ENCODE measurements at regions not wholly inside any gene's neighbourhood (a gene's known extent, or its start where the extent isn't known, plus 50 kb on each side); places are given as distances from the start of the nearest gene placed in this dataset.
"Not testable (repeated sequence)": the region's sequence is repeated elsewhere in the genome, so short reads cannot be mapped to it uniquely, and the experiment has no call there.

DNA sequence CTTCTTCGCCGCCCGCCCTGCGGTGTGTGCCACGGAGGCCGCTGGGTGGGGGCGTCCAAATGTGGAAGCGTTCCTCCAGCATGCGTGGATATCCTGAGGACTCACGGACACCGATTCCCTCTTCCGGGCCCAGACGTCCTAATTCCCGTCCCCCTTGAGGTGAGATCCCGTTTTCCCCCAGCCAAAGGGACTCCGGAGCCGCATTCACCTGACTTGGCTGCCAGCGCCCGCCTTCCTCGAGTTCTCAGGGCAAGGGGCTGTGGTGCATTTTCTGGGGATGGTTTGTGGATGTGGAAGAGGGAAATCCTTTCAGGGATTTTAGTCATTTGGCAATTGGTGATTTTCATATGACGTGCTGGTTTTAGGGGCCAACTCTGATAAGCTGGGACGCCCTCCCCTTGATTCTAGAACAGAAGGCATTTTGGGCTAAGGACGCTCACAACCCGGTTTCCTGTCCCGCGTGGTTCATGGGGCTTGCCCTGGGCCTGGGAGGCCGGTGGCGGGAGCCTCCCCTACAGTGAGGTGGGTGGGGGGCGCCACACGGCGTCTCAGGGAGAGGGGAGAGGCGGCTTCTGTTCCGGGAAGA lies 165.4 kb downstream of the ACTR3B start:
- TF ChIP-seq, protein P1, sequence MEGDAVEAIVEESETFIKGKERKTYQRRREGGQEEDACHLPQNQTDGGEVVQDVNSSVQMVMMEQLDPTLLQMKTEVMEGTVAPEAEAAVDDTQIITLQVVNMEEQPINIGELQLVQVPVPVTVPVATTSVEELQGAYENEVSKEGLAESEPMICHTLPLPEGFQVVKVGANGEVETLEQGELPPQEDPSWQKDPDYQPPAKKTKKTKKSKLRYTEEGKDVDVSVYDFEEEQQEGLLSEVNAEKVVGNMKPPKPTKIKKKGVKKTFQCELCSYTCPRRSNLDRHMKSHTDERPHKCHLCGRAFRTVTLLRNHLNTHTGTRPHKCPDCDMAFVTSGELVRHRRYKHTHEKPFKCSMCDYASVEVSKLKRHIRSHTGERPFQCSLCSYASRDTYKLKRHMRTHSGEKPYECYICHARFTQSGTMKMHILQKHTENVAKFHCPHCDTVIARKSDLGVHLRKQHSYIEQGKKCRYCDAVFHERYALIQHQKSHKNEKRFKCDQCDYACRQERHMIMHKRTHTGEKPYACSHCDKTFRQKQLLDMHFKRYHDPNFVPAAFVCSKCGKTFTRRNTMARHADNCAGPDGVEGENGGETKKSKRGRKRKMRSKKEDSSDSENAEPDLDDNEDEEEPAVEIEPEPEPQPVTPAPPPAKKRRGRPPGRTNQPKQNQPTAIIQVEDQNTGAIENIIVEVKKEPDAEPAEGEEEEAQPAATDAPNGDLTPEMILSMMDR (IDR thresholded peaks at IDR 0.05; ENCODE audit: extremely low read depth, missing control alignments) = no peak
- DNase-seq (ENCODE audit: low spot score) = peak; percentile 32

DNA sequence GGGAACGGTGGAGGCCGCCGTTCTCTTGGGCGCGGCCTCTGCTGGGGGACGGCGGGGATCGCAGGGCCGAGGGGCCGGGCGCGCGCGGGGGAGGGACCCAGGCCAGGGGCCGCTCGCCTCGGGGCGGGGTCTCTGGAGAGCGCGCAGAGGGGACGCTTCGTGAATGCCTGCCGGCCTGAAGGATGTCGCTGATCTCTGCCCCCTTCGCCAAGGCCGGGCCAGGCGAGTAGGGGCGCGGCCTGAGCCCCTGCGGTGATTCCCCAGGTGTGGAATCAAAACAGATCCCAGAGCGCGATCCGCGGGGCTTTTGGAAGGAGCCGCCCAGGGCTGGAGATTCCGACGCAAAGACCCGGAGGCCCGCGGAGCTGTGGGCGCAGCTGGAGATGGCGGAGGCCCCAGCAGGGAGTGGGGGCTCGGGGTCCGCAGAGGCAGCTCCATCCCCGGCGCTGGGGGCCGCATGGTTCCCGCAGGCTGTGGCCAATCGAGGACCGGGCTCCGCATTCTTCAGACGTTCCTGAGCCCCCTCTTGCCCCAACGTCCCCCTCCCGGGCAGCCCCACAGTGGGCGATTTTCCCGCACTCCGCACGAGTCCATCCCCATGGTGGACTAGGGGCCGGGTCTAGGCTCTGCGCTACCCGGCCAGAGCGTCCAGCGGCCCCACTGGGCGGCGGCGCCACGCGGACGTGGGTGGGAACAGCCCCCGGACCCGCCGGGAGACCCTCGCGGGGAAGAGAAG lies 166.0 kb downstream of the ACTR3B start:
- no peak for DNase-seq (ENCODE audit: low spot score)
- TF ChIP-seq, protein P1 (IDR thresholded peaks at IDR 0.05; ENCODE audit: extremely low read depth, missing control alignments) = no peak

DNA sequence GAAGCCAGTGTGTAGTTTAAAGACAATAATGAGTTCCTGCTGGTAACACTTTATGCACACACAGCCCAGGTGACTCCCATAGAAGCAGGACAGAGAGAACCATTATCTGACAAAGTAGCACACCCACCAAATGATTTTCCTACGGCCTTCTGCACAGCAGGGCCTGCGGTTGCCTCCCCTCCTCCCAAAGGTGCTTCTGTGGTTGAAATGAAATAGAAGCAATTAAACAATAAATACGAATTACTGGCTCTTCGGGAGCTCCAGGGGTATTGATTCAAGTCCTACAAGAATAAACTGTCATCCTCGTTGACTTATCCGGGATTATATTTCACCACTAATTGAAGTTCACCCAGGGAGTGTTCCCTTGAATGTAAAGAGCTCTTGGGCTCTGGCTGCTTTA lies 172.1 kb downstream of the ACTR3B start:
- DNase-seq (ENCODE audit: low spot score) = no peak
- TF ChIP-seq, protein P1 (IDR thresholded peaks at IDR 0.05; ENCODE audit: extremely low read depth, missing control alignments) = no peak

DNA sequence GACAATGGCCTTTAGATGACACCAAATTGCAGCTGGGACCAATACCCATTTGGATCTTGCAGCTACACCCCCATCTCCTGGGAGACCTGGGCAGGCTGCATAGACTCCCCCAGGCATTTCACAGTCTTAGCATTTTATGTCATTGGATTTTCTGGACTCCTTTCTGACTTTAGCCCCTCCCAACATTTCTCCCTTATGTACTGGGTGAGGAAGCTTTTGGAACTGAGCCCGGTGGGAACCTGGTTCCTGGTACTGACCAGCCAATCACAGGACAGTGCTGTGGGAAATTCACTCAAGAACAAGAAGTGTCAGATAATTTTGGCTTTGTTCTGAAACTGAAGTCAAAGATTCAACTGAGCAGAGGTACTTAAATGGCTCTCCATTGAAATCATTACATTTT lies 177.7 kb downstream of the ACTR3B start:
- no peak for DNase-seq (ENCODE audit: low spot score)
- TF ChIP-seq, protein P1 (IDR thresholded peaks at IDR 0.05; ENCODE audit: extremely low read depth, missing control alignments) = no peak

DNA sequence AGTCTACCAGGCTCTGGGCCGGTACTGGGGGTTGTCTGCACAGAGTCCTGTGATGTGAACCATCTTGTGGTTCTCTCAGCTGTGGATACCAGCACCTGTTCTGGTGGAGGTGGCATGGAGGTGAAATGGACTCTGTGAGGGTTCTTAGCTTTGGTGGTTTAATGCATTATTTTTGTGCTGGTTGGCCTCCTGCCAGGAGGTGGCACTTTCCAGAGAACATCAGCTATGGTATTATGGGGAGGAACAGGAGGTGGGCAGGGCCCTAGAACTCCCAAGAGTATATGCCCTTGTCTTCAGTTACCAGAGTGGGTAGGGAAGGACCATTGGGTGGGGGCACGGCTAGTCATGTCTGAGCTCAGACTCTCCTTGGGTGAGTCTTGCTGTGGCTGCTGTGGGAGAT lies 187.1 kb downstream of the ACTR3B start:
- not testable (repeated sequence) for DNase-seq (ENCODE audit: low spot score)

DNA sequence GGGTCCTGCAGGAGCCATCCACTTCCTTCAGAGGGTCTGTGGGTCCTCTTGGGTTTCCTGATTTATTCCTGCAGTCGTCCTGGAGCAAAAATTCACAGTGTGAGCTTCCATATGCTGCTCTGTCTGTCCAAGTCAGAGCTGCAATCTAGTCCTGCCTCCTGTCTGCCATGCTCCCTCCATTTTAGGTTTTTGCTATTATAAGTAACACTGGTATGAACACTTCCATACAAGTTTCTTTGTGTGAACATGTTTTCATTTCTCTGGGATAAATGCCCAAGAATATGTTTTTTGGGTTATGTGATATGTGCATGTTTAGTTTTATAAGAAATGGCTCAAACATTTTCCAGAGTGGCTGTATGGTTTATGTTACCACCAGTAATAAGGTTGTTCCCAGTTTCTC lies 188.1 kb downstream of the ACTR3B start:
- DNase-seq (ENCODE audit: low spot score) = no peak
- TF ChIP-seq, protein P1 (IDR thresholded peaks at IDR 0.05; ENCODE audit: extremely low read depth, missing control alignments) = no peak

DNA sequence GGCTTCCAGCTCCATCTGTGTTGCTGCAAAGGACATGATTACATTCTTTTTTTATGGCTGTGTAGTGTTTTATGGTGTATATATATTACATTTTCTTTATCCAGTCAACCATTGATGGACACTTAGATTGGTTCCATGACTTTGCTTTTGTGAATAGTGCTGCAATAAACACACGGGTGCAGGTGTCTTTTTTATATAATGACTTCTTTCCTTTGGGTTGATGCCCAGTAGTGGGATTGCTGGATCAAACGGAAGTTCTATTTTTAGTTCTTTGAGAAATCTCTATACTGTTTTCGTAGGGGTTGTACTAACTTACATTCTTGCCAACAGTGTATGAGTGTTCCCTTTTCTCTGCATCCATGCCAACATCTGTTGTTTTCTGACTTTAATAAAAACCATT lies 189.7 kb downstream of the ACTR3B start:
- TF ChIP-seq, protein P1 (IDR thresholded peaks at IDR 0.05; ENCODE audit: extremely low read depth, missing control alignments) = no peak
- no peak for DNase-seq (ENCODE audit: low spot score)

DNA sequence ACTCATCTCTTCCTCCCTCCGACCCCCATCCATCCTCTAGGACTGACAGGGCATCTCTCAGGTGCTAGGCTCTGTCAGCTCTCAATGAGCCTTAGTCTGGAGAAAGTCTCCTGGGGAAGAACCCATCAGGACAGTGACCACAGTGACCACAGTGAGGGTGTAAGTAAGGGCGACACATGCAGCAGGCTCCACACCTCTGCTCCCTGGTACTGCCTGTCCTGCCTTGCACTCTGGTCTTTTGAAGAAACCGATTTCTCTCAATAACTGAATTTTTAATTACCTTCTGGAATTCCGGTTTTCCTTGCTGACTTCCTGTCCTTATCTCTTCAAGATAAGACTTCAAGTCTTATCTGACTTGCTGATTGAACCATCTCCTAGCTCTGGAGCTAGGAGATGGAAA lies 190.2 kb downstream of the ACTR3B start:
- TF ChIP-seq, protein P1 (IDR thresholded peaks at IDR 0.05; ENCODE audit: extremely low read depth, missing control alignments) = no peak
- DNase-seq (ENCODE audit: low spot score) = no peak

Measured in GM20000 (cell line).